Astrocyte (in vitro differentiated cells and primary cell): ENCODE measurements at regions not wholly inside any gene's neighbourhood (a gene's known extent, or its start where the extent isn't known, plus 50 kb on each side); places are given as distances from the start of the nearest gene placed in this dataset.

Experiments
- CTCF ChIP-seq: IDR thresholded peaks from 2 replicates; pipeline ENCODE4 v1.5.1; 2011; ENCODE audit warnings: low read depth, mild to moderate bottlenecking, inconsistent platforms, low read length, moderate library complexity; ENCODE audit not compliant: insufficient read depth
- EZH2 ChIP-seq: IDR thresholded peaks from 2 replicates; pipeline ENCODE4 v1.6.1; 2012; ENCODE audit warnings: mild to moderate bottlenecking, low read length, inconsistent platforms; ENCODE audit not compliant: insufficient read depth

GRCh38 chr10:2306081-2306480 is 568.8 kb upstream of the ADARB2 start:
- TF ChIP-seq CTCF (no peak), EZH2 (no peak)
